H1 (cell line): ENCODE measurements at regions not wholly inside any gene's neighbourhood (a gene's known extent, or its start where the extent isn't known, plus 50 kb on each side); places are given as distances from the start of the nearest gene placed in this dataset.

ENCODE experiments used
- CTCF ChIA-PET: fragments of 300-600 bp; sonication (Branson Sonifier 250); formaldehyde crosslinking; loops from one replicate; lab custom pipeline; 2021; ENCODE audit not compliant: partially characterized antibody; lab: Charles Lee
- POLR2A ChIA-PET: fragments of 300-600 bp; sonication (Branson Sonifier 250); formaldehyde crosslinking; loops from one replicate; lab custom pipeline; 2021; ENCODE audit warnings: inconsistent platforms; ENCODE audit not compliant: partially characterized antibody; lab: Charles Lee
- DNase-seq, 2 experiments: peaks; one replicate each; pipeline versions ENCODE4 v3.0.0 to v3.0.0-alpha.2; 2010 to 2022; ENCODE audit warnings: low spot score in 2 of 2, low read depth in 1 of 2, mixed read lengths in 1 of 2
- FAIRE-seq: peaks from 2 replicates; lab custom pipeline; 2011; peaks lifted over from hg19 to GRCh38; lab: Jason Lieb, UNC
- H2AFZ ChIP-seq: 2 replicates; pipeline ENCODE4 v1.8.1; 2012; ENCODE audit warnings: low read length, inconsistent platforms
- H2AK5ac ChIP-seq: 2 replicates; pipeline ENCODE4 v1.6.1; 2013; ENCODE audit warnings: low read depth, low read length
- H2BK120ac ChIP-seq: replicated peaks from 2 replicates; pipeline ENCODE3; 2013; ENCODE audit warnings: low read depth, low read length, inconsistent platforms
- H2BK12ac ChIP-seq: 2 replicates; pipeline ENCODE4 v1.6.1; 2013; ENCODE audit warnings: low read depth, low read length
- H2BK15ac ChIP-seq: 2 replicates; pipeline ENCODE4 v1.6.1; 2013; ENCODE audit warnings: low read length
- H2BK20ac ChIP-seq: 2 replicates; pipeline ENCODE4 v1.6.1; 2013; ENCODE audit warnings: low read length
- H2BK5ac ChIP-seq: 2 replicates; pipeline ENCODE4 v1.6.1; 2013; ENCODE audit warnings: low read depth, low read length
- H3K14ac ChIP-seq: 2 replicates; pipeline ENCODE4 v1.6.1; 2013; ENCODE audit warnings: inconsistent platforms; ENCODE audit not compliant: insufficient read length
- H3K18ac ChIP-seq: 2 replicates; pipeline ENCODE4 v1.6.1; 2013; ENCODE audit warnings: low read length; ENCODE audit errors: extremely low read depth
- H3K23ac ChIP-seq: 2 replicates; pipeline ENCODE4 v1.6.1; 2013; ENCODE audit warnings: inconsistent platforms; ENCODE audit not compliant: insufficient read length
- H3K23me2 ChIP-seq: 2 replicates; pipeline ENCODE4 v1.6.1; 2013; ENCODE audit warnings: low read depth, low read length
- H3K27ac ChIP-seq: 2 replicates; pipeline ENCODE4 v1.6.1; 2011; ENCODE audit warnings: low read depth, low read length, inconsistent platforms
- H3K27me3 ChIP-seq, 4 experiments: replicated peaks in 1 of 4; 1 replicate in 1 of 4; 2 replicates in 3 of 4; pipeline versions ENCODE4 v1.6.1 to v1.8.1; 2011 to 2013; ENCODE audit warnings: low read length in 3 of 4, mild to moderate bottlenecking in 3 of 4, inconsistent platforms in 2 of 4, mixed read lengths in 2 of 4, moderate library complexity in 1 of 4; ENCODE audit not compliant: control insufficient read depth in 3 of 4, insufficient read depth in 3 of 4; ENCODE audit errors: extremely low read depth in 1 of 4
- H3K36me3 ChIP-seq, 4 experiments: 2 replicates each; pipeline versions ENCODE4 v1.6.1 to v1.8.1; 2011 to 2013; ENCODE audit warnings: mild to moderate bottlenecking in 4 of 4, low read length in 3 of 4, moderate library complexity in 2 of 4, control low read depth in 1 of 4, inconsistent platforms in 1 of 4; ENCODE audit not compliant: insufficient read depth in 4 of 4, control insufficient read depth in 2 of 4
- H3K4ac ChIP-seq: replicated peaks from 2 replicates; pipeline ENCODE3; 2013; ENCODE audit warnings: low read length, low read depth, mixed read lengths, inconsistent platforms; ENCODE audit not compliant: insufficient read length
- H3K4me1 ChIP-seq, 4 experiments: replicated peaks in 1 of 4; 1 replicate in 1 of 4; 2 replicates in 3 of 4; pipeline versions ENCODE4 v1.6.1 to v1.8.1; 2011 to 2013; ENCODE audit warnings: low read length in 3 of 4, inconsistent platforms in 2 of 4, mixed read lengths in 1 of 4; ENCODE audit not compliant: insufficient read depth in 4 of 4, control insufficient read depth in 3 of 4
- H3K4me2 ChIP-seq, 2 experiments: 2 replicates each; pipeline versions ENCODE4 v1.6.1 to v1.8.1; 2011 to 2013; ENCODE audit warnings: low read depth in 2 of 2, low read length in 2 of 2, control low read depth in 1 of 2, inconsistent platforms in 1 of 2, mild to moderate bottlenecking in 1 of 2; ENCODE audit not compliant: insufficient read depth in 1 of 2
- H3K4me3 ChIP-seq, 4 experiments: fragments of 200-600, 300-600 bp in 1 of 4; sonication (generic), shearing (Covaris generic), sonication (Bioruptor Twin) in 1 of 4; 2 replicates each; pipeline versions ENCODE4 v1.5.1 to v1.8.1; 2011 to 2016; ENCODE audit warnings: low read length in 4 of 4, low read depth in 3 of 4, control low read depth in 2 of 4, inconsistent platforms in 2 of 4, mild to moderate bottlenecking in 2 of 4, mixed read lengths in 1 of 4, moderate library complexity in 1 of 4; ENCODE audit not compliant: insufficient read depth in 2 of 4; ENCODE audit errors: extremely low read depth in 1 of 4
- H3K56ac ChIP-seq: replicated peaks from 2 replicates; pipeline ENCODE3; 2013; ENCODE audit warnings: low read depth, mild to moderate bottlenecking, mixed read lengths, low read length, inconsistent platforms; ENCODE audit not compliant: insufficient read length
- H3K79me1 ChIP-seq: 2 replicates; pipeline ENCODE4 v1.6.1; 2013; ENCODE audit warnings: low read depth, low read length, control low read depth
- H3K79me2 ChIP-seq, 2 experiments: 2 replicates each; pipeline versions ENCODE4 v1.6.1 to v1.8.1; 2012 to 2013; ENCODE audit warnings: low read length in 2 of 2, mild to moderate bottlenecking in 2 of 2, inconsistent platforms in 1 of 2; ENCODE audit not compliant: insufficient read depth in 2 of 2, control insufficient read depth in 1 of 2
- H3K9ac ChIP-seq, 4 experiments: replicated peaks in 1 of 4; 1 replicate in 1 of 4; 2 replicates in 3 of 4; pipeline versions ENCODE4 v1.6.1 to v1.8.1; 2011 to 2013; ENCODE audit warnings: low read depth in 3 of 4, low read length in 3 of 4, control low read depth in 2 of 4, mild to moderate bottlenecking in 2 of 4, moderate library complexity in 2 of 4, inconsistent platforms in 1 of 4; ENCODE audit errors: extremely low read depth in 1 of 4
- H3K9me3 ChIP-seq, 2 experiments: 2 replicates each; pipeline versions ENCODE4 v1.6.1 to v1.8.1; 2012 to 2013; ENCODE audit warnings: mild to moderate bottlenecking in 2 of 2, moderate library complexity in 2 of 2, control low read depth in 1 of 2, inconsistent platforms in 1 of 2, low read depth in 1 of 2, low read length in 1 of 2, mixed read lengths in 1 of 2; ENCODE audit not compliant: insufficient read depth in 2 of 2
- H4K20me1 ChIP-seq, 2 experiments: replicated peaks in 1 of 2; 2 replicates each; pipeline versions ENCODE3 to v1.8.1; 2011 to 2013; ENCODE audit warnings: inconsistent platforms in 2 of 2, low read length in 2 of 2, mild to moderate bottlenecking in 1 of 2; ENCODE audit not compliant: insufficient read depth in 2 of 2, control insufficient read depth in 1 of 2
- H4K5ac ChIP-seq: 2 replicates; pipeline ENCODE4 v1.6.1; 2013; ENCODE audit warnings: low read length, low read depth, mixed read lengths, inconsistent platforms; ENCODE audit not compliant: insufficient read length
- H4K8ac ChIP-seq: 2 replicates; pipeline ENCODE4 v1.8.0; 2013; ENCODE audit warnings: mild to moderate bottlenecking, moderate library complexity, low read length, inconsistent platforms; ENCODE audit not compliant: insufficient read depth; ENCODE audit errors: extremely low read depth
- H4K91ac ChIP-seq: replicated peaks from 2 replicates; pipeline ENCODE3; 2013; ENCODE audit warnings: low read length, mixed read lengths, inconsistent platforms; ENCODE audit not compliant: insufficient read length
- ASH2L ChIP-seq: fragments of 200-600, 300-600 bp; sonication (generic); IDR thresholded peaks from one replicate; pipeline ENCODE4 v1.7.1; 2017; ENCODE audit warnings: low read length
- BCL11A ChIP-seq, 2 experiments: IDR thresholded peaks; one replicate each; pipeline ENCODE4 v1.6.1; 2011; ENCODE audit warnings: low read depth in 2 of 2, low read length in 2 of 2, mild to moderate bottlenecking in 2 of 2
- CEBPB ChIP-seq: IDR thresholded peaks from 2 replicates; pipeline ENCODE4 v1.6.1; 2012; ENCODE audit warnings: low read depth, low read length
- CHD1 ChIP-seq: IDR thresholded peaks from 2 replicates; pipeline ENCODE4 v1.6.1; 2012; ENCODE audit warnings: low read depth, low read length, improper control_type of control experiment
- CREB1 ChIP-seq: IDR thresholded peaks from 2 replicates; pipeline ENCODE4 v1.6.1; 2012; ENCODE audit warnings: inconsistent platforms
- EZH2 ChIP-seq: fragments of 200-600 bp; sonication (generic); IDR thresholded peaks from 2 replicates; pipeline ENCODE4 v1.7.1; 2012; ENCODE audit warnings: low read depth, mild to moderate bottlenecking, moderate library complexity, low read length, inconsistent platforms; ENCODE audit not compliant: severe bottlenecking
- PHF8 ChIP-seq: fragments of 200-600 bp; sonication (generic); conservative IDR thresholded peaks from 2 replicates; pipeline ENCODE4 v1.7.1; 2012; ENCODE audit warnings: low read depth, mild to moderate bottlenecking, inconsistent platforms, low read length, moderate library complexity
- POU5F1 ChIP-seq: IDR thresholded peaks from 2 replicates; pipeline ENCODE4 v1.6.1; 2011; ENCODE audit warnings: low read depth, mild to moderate bottlenecking, low read length, moderate library complexity
- RXRA ChIP-seq: IDR thresholded peaks from 2 replicates; pipeline ENCODE4 v1.6.1; 2011; ENCODE audit warnings: low read depth, mild to moderate bottlenecking, low read length, moderate library complexity; ENCODE audit not compliant: insufficient read depth
- SAP30 ChIP-seq: fragments of 300-600 bp; sonication (generic); IDR thresholded peaks from 2 replicates; pipeline ENCODE4 v1.7.1; 2012; ENCODE audit warnings: low read length, moderate library complexity, mild to moderate bottlenecking, inconsistent platforms; ENCODE audit not compliant: insufficient read depth, insufficient replicate concordance
- SIN3A ChIP-seq, 2 experiments: IDR thresholded peaks in 1 of 2; conservative IDR thresholded peaks in 1 of 2; 2 replicates each; pipeline ENCODE4 v1.6.1; 2011 to 2012; ENCODE audit warnings: low read length in 2 of 2, improper control_type of control experiment in 1 of 2, low read depth in 1 of 2, mild to moderate bottlenecking in 1 of 2
- SP4 ChIP-seq: IDR thresholded peaks from 2 replicates; pipeline ENCODE4 v1.6.1; 2012; ENCODE audit warnings: low read length, inconsistent platforms
- SRF ChIP-seq: IDR thresholded peaks from 2 replicates; pipeline ENCODE4 v1.6.1; 2011; ENCODE audit warnings: mild to moderate bottlenecking, low read depth, low read length, moderate library complexity
- ZNF274 ChIP-seq: IDR thresholded peaks from 2 replicates; pipeline ENCODE4 v1.7.0; 2012; ENCODE audit warnings: low read length, borderline replicate concordance; ENCODE audit errors: extremely low read depth
- WGBS, 2 experiments: shearing (Covaris generic) in 1 of 2; methylation state at CpG; one replicate each; pipeline versions ENCODE4 v1.1.6 to v1.1.7; 2013 to 2015; ENCODE audit warnings: low lambda C conversion rate in 2 of 2, mixed read lengths in 2 of 2, inconsistent platforms in 1 of 2, low coverage in 1 of 2, missing lambda C conversion rate in 1 of 2; ENCODE audit not compliant: insufficient replicate concordance in 2 of 2, insufficient coverage in 1 of 2, insufficient read length in 1 of 2; ENCODE audit errors: extremely low coverage in 1 of 2, missing lambda C conversion rate in 1 of 2; 5-methylcytosine and 5-hydroxymethylcytosine counted together
- TF ChIP-seq, protein P1 (sequence below): IDR thresholded peaks from 2 replicates; pipeline ENCODE4 v1.6.1; 2011; ENCODE audit warnings: low read length, improper control_type of control experiment

GRCh38 chr18:32610176-32610575, 139.5 kb upstream of the GAREM1 start:
- Histone ChIP-seq H3K4ac (no peak overlapping the region), H3K4me2 (no peak overlapping the region), H2BK120ac (no peak overlapping the region), H3K27ac (no peak overlapping the region), H2AK5ac (no peak overlapping the region), H3K9me3 (no peaks in the 10 kb centered on the region), H3K4me3 (no peak overlapping the region), H4K91ac (no peak overlapping the region), H2BK20ac (no peak overlapping the region), H3K18ac (no peak overlapping the region), H3K79me1 (no peaks in the 10 kb centered on the region), H3K14ac (no peak overlapping the region), H3K56ac (no peak overlapping the region), H3K79me2 (no peaks in the 10 kb centered on the region), H3K23me2 (no peaks in the 10 kb centered on the region), H4K8ac (no peak overlapping the region), H2BK5ac (no peak overlapping the region), H3K4me1 (peaks cover 0 to 4% (median 2%) of the 10 kb centered on the region in 4 experiments; a peak in 1 of 7 replicates), H4K5ac (no peak overlapping the region), H2BK12ac (no peak overlapping the region), H2BK15ac (no peak overlapping the region), H3K36me3 (no peaks in the 10 kb centered on the region), H3K23ac (no peak overlapping the region), H2AFZ (no peak overlapping the region), H3K27me3 (no peaks in the 10 kb centered on the region), H4K20me1 (no peaks in the 10 kb centered on the region), H3K9ac (no peak overlapping the region)
- POLR2A ChIA-PET: no interaction called here
- CTCF ChIA-PET: no interaction called here
- WGBS, 2 experiments: 63% methylated on average over 1 of the region's 1 CpG; no CpG with 5 or more reads in 1 of the 2 experiments
- TF ChIP-seq SIN3A (conservative IDR thresholded peaks at IDR 0.05 in 1 of 2, IDR thresholded peaks at IDR 0.05 in 1 of 2; ENCODE audit: low read depth in 1 of 2, low read length in 2 of 2) (no peak), CEBPB (no peak), CHD1 (no peak), EZH2 (no peak), PHF8 (no peak), ZNF274 (no peak), POU5F1 (no peak), SRF (no peak), SAP30 (no peak), ASH2L (no peak), RXRA (no peak), SP4 (no peak), BCL11A (IDR thresholded peaks at IDR 0.05; ENCODE audit: low read depth in 2 of 2, low read length in 2 of 2) (no peak), CREB1 (no peak)
- TF ChIP-seq, protein P1, sequence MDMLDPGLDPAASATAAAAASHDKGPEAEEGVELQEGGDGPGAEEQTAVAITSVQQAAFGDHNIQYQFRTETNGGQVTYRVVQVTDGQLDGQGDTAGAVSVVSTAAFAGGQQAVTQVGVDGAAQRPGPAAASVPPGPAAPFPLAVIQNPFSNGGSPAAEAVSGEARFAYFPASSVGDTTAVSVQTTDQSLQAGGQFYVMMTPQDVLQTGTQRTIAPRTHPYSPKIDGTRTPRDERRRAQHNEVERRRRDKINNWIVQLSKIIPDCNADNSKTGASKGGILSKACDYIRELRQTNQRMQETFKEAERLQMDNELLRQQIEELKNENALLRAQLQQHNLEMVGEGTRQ: no peak
- DNase-seq: no peak
- FAIRE-seq: no peak
